IPS-18a (cell line): ENCODE measurements at regions not wholly inside any gene's neighbourhood (a gene's known extent, or its start where the extent isn't known, plus 50 kb on each side); places are given as distances from the start of the nearest gene placed in this dataset.

Source experiments
- H3K27ac ChIP-seq: one replicate; pipeline ENCODE4 v1.5.1; 2013; ENCODE audit warnings: low read length
- H3K27me3 ChIP-seq: one replicate; pipeline ENCODE4 v1.6.1; 2013; ENCODE audit warnings: mild to moderate bottlenecking, low read length; ENCODE audit not compliant: control insufficient read depth, insufficient read depth
- H3K36me3 ChIP-seq: one replicate; pipeline ENCODE4 v1.6.1; 2013; ENCODE audit warnings: low read depth, low read length; ENCODE audit not compliant: control insufficient read depth
- H3K4me1 ChIP-seq: one replicate; pipeline ENCODE4 v1.6.1; 2013; ENCODE audit warnings: low read depth, low read length; ENCODE audit not compliant: control insufficient read depth
- H3K4me3 ChIP-seq: one replicate; pipeline ENCODE4 v1.5.1; 2013; ENCODE audit warnings: low read length
- H3K9ac ChIP-seq: one replicate; pipeline ENCODE4 v1.6.1; 2013; ENCODE audit warnings: mild to moderate bottlenecking, low read length, moderate library complexity
- H3K9me3 ChIP-seq: one replicate; pipeline ENCODE4 v1.6.1; 2013; ENCODE audit warnings: low read depth, low read length; ENCODE audit not compliant: control insufficient read depth

DNA sequence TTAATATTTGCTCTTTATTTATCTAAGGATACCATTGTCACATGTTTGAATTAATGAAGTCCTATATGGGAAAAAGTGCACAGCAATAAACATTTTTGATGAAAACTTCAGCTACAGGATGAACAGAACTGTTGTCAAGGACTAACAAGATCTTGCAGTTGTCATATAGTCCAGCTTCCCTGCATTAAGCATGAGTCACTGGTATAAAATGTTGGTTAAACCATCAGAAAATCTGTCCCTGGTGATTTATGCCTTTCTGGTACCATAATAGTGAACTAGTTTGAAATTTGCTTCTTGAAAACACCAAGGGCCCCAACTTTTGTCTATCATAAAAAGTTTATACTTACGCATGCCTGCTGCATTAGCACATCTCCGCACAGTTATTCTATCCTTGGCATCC, 60.4 kb upstream of the RSPO3 start:
- Histone ChIP-seq H3K36me3 (no peaks in the 10 kb centered on the region), H3K4me3 (no peak overlapping the region), H3K27me3 (no peaks in the 10 kb centered on the region), H3K9me3 (no peaks in the 10 kb centered on the region), H3K4me1 (no peaks in the 10 kb centered on the region), H3K27ac (no peak overlapping the region), H3K9ac (no peak overlapping the region)

GRCh38 chr6:127058936-127059335, 59.5 kb upstream of the RSPO3 start:
- H3K36me3 ChIP-seq, result no peaks in the 10 kb centered on the region
- H3K27me3 ChIP-seq, result no peaks in the 10 kb centered on the region

More at GRCh38 chr6:127058936-127059335, 59.5 kb upstream of the RSPO3 start:
- no peak overlapping the region for H3K4me3 ChIP-seq
- H3K27ac ChIP-seq, result no peak overlapping the region
- no peaks in the 10 kb centered on the region for H3K4me1 ChIP-seq
- no peaks in the 10 kb centered on the region for H3K9me3 ChIP-seq
- no peak overlapping the region for H3K9ac ChIP-seq
